Heart left ventricle (tissue), 13 donors: ENCODE measurements at regions not wholly inside any gene's neighbourhood (a gene's known extent, or its start where the extent isn't known, plus 50 kb on each side); places are given as distances from the start of the nearest gene placed in this dataset.

Source experiments
- POLR2A ChIP-seq, 2 donors: fragments of 450-650 bp; IDR thresholded peaks; one replicate each; pipeline ENCODE4 v1.6.1; 2017; ENCODE audit warnings: antibody characterized with exemption in 2 of 2, mild to moderate bottlenecking in 2 of 2, moderate library complexity in 2 of 2
- TF ChIP-seq, protein P1 (sequence below), 12 donors: fragments of 200-600 bp; sonication (generic) in 4 of 12; IDR thresholded peaks; one replicate each; pipeline versions ENCODE4 v1.5.0 to v1.8.0; 2018 to 2022; ENCODE audit warnings: antibody characterized with exemption in 12 of 12, mild to moderate bottlenecking in 5 of 12
- donor health status: ischemic (EF 13 %, LVEDD 7.1; RV severe dilation, severe dysfunction).
- donor health status: DM: no; HTN: yes; CAD: no.
- donor health status: DM: no; HTN: no; CAD: no.
- donor health status: ischemic (EF 25% LVEDD 6.9; RV normal size, moderate dysfunction).
- donor health status: ischemic (EF 25% LVEDD 5.7; RV mildly dilated, moderate dysfunction).
- donor health status: ischemic (EF 35%, LVEDD 5.7; RV mildly dilated, moderate dysfunction).
- donor health status: nonischemic (EF 11% LVEDD 7.7; RV severe dilation, severe dysfunction).
- donor health status: DM: yes; HTN: yes; CAD: no.
- donor health status: PGD.
- donor health status: ischemic (EF 29% LVEDD 5.4; RV normal size, mild dysfunction).
- donor health status: nonischemic (EF 23%, LVEDD 6.1; RV moderate dilation, normal function).

DNA sequence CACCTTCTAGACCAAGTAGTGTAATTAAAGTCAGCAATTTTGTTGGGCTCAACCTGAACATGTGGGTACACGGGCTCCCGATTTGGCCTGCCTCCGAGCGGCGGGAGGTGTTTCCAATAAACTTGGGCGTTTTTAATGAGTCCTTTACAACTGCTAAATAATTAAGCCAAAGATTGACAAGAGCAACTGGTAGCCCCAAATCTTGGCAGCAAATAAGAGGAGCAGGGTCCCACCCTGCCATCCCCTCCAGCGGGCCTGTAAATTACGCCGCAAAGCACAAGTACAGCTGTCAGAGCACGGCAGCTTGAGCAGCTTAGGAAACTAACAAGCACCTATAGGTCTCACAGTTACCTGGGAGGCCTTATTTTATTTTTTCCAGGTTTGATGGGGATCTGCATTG, 217.1 kb downstream of the BMP7 start:
- TF ChIP-seq, protein P1, sequence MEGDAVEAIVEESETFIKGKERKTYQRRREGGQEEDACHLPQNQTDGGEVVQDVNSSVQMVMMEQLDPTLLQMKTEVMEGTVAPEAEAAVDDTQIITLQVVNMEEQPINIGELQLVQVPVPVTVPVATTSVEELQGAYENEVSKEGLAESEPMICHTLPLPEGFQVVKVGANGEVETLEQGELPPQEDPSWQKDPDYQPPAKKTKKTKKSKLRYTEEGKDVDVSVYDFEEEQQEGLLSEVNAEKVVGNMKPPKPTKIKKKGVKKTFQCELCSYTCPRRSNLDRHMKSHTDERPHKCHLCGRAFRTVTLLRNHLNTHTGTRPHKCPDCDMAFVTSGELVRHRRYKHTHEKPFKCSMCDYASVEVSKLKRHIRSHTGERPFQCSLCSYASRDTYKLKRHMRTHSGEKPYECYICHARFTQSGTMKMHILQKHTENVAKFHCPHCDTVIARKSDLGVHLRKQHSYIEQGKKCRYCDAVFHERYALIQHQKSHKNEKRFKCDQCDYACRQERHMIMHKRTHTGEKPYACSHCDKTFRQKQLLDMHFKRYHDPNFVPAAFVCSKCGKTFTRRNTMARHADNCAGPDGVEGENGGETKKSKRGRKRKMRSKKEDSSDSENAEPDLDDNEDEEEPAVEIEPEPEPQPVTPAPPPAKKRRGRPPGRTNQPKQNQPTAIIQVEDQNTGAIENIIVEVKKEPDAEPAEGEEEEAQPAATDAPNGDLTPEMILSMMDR (IDR thresholded peaks at IDR 0.05): no peak
- no peak for TF ChIP-seq POLR2A (IDR thresholded peaks at IDR 0.05)
